ENCODE measurements at regions not wholly inside any gene's neighbourhood (a gene's known extent, or its start where the extent isn't known, plus 50 kb on each side); places are given as distances from the start of the nearest gene placed in this dataset.

DNA sequence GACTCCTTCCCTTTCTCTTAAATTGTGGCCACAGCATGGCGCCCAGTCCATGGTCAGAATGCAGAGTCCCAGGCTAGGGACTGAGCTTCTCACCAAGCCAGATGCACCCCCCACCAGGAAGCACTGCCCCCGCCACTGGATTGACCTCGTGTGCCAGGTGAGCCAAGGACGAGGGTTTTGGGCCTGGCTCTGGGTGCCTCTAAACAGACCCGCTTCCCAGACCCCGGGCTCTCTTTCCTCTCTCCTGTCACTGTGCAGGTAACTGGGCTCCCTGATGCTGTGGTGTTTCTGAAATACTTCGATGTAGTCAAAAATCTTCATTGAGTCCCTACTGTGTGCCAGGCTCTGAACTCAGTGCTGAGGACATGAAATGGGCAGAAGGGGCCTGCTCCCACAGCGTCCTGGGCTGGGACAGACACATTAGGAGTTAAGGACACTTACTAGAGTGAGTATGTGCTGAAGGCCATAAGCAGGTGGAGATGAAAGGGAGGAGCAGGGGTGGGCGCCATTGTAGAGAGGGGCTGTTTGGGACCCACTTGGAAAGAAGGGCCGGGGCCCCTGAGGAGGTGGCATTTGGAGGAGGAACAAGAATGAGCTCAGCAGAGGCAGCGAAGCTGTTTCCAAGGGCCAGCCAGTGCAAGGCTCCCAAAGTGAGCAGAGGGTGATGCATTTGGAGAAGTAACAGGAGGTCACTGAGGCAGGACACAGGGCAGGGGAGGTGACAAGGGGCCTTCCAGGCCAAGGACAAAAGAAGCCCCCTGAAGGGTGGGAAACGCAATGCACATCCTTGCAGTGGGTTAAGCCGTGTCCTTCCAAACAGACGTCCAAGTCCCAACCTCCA lies 217.1 kb downstream of the ANKRD60 start:
- Histone ChIP-seq H3K36me3 (no peaks in the 10 kb centered on the region), H3K4me3 (no peak overlapping the region), H3K27me3 (peaks cover 0 to 13% (median 0%) of the 10 kb centered on the region in 7 donors), H3K27ac (no peak overlapping the region), H3K9me3 (peaks cover 0 to 8% (median 0%) of the 10 kb centered on the region in 11 donors), H3K4me1 (peaks cover 0 to 4% (median 0%) of the 10 kb centered on the region in 9 donors)
- no peak for ATAC-seq
- DNase-seq = no peak
- WGBS, 2 donors = 82 to 91% methylated on average over 14 of the region's 14 CpGs
- TF ChIP-seq, protein P1, sequence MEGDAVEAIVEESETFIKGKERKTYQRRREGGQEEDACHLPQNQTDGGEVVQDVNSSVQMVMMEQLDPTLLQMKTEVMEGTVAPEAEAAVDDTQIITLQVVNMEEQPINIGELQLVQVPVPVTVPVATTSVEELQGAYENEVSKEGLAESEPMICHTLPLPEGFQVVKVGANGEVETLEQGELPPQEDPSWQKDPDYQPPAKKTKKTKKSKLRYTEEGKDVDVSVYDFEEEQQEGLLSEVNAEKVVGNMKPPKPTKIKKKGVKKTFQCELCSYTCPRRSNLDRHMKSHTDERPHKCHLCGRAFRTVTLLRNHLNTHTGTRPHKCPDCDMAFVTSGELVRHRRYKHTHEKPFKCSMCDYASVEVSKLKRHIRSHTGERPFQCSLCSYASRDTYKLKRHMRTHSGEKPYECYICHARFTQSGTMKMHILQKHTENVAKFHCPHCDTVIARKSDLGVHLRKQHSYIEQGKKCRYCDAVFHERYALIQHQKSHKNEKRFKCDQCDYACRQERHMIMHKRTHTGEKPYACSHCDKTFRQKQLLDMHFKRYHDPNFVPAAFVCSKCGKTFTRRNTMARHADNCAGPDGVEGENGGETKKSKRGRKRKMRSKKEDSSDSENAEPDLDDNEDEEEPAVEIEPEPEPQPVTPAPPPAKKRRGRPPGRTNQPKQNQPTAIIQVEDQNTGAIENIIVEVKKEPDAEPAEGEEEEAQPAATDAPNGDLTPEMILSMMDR (IDR thresholded peaks at IDR 0.05) = no peak
- intact Hi-C loops (cut with DNase I) = no loop called here

DNA sequence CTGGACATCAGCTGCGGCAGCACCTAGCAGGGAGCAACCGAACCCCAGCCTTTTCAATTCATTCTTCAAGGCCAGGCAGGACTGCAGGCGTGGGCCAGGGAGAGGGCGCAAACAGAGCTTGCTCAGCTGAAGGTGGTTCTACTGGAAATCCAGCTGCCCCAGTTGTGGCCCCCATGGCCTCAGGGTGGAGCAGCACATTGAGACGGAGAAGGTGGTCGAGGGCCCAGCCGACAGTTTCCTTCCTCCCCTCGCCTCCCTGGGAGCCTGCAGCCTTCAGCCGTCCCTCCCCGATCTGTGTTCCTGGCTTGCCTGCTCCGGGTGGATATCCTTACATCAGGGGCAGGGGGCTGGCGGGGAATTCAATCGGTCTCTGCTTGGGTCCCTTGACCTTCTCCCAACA lies 217.8 kb downstream of the ANKRD60 start:
- Histone ChIP-seq H3K9me3 (peaks cover 0 to 8% (median 0%) of the 10 kb centered on the region in 11 donors), H3K27ac (no peak overlapping the region), H3K27me3 (peaks cover 0 to 13% (median 0%) of the 10 kb centered on the region in 7 donors), H3K4me3 (no peak overlapping the region), H3K36me3 (no peaks in the 10 kb centered on the region), H3K4me1 (peaks cover 0 to 4% (median 0%) of the 10 kb centered on the region in 9 donors)
- no peak for DNase-seq
- TF ChIP-seq, protein P1 (IDR thresholded peaks at IDR 0.05) = no peak
- intact Hi-C loops (cut with DNase I) = no loop called here
- 84 to 88% methylated on average over 13 of the region's 13 CpGs for WGBS, 2 donors
- no peak for ATAC-seq

GRCh38 chr20:58010186-58010585 lies 218.3 kb downstream of the ANKRD60 start:
- no peak for ATAC-seq
- peaks cover 0 to 3% (median 0%) of the 10 kb centered on the region in 11 donors for H3K9me3 ChIP-seq
- H3K27ac ChIP-seq = no peak overlapping the region
- WGBS, 2 donors = 92 to 93% methylated on average over 7 of the region's 7 CpGs
- peaks cover 0 to 13% (median 0%) of the 10 kb centered on the region in 7 donors for H3K27me3 ChIP-seq
- DNase-seq = no peak
- no peak overlapping the region for H3K4me3 ChIP-seq
- intact Hi-C loops (cut with DNase I) = no loop called here
- H3K36me3 ChIP-seq = no peaks in the 10 kb centered on the region
- peaks cover 0 to 4% (median 0%) of the 10 kb centered on the region in 9 donors for H3K4me1 ChIP-seq
- TF ChIP-seq, protein P1 (IDR thresholded peaks at IDR 0.05) = no peak

DNA sequence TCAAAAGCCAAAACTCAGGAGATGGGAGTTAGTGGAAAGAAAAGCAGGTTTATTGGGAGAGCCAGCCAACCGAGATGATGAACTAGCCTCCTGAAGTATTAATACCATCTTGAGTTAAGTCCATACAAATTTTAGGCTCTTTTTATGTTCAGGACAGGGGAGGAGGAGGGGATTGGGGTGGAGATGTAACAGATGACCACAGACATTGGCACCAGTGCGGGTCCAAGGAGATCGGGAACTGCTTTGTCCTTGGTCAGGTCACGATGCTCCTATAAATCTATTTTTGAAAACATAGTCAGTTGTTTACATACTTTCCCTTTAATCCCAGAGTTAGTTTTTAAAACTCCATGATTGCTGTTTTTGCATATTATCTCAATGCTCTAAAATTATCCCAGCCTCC lies 219.6 kb downstream of the ANKRD60 start:
- Histone ChIP-seq H3K27ac (no peak overlapping the region), H3K9me3 (no peaks in the 10 kb centered on the region), H3K4me3 (no peak overlapping the region), H3K36me3 (no peaks in the 10 kb centered on the region), H3K27me3 (peaks cover 0 to 13% (median 0%) of the 10 kb centered on the region in 7 donors), H3K4me1 (peaks cover 0 to 4% (median 0%) of the 10 kb centered on the region in 9 donors)
- intact Hi-C loops (cut with DNase I) = no loop called here
- DNase-seq = no peak
- 83 to 84% methylated on average over 4 of the region's 4 CpGs for WGBS, 2 donors
- ATAC-seq = no peak
- TF ChIP-seq, protein P1 (IDR thresholded peaks at IDR 0.05) = no peak

Data from heart right ventricle (tissue), 16 donors.